Ovary (tissue), 3 donors: ENCODE measurements at regions not wholly inside any gene's neighbourhood (a gene's known extent, or its start where the extent isn't known, plus 50 kb on each side); places are given as distances from the start of the nearest gene placed in this dataset.

Experiments used
- EP300 ChIP-seq: sonication (generic); formaldehyde crosslinking; IDR thresholded peaks from one replicate; pipeline ENCODE4 v1.6.1; 2017; ENCODE audit warnings: antibody characterized with exemption
- POLR2A ChIP-seq: fragments of 450-650 bp; IDR thresholded peaks from one replicate; pipeline ENCODE4 v1.6.1; 2017; ENCODE audit warnings: antibody characterized with exemption, mild to moderate bottlenecking, moderate library complexity
- TF ChIP-seq, protein P1 (sequence below), 3 donors: fragments of 450-650 bp in 2 of 3; fragments of 200-600 bp in 1 of 3; IDR thresholded peaks; one replicate each; pipeline versions ENCODE4 v1.5.1 to v1.8.0; 2016 to 2022; ENCODE audit warnings: antibody characterized with exemption in 3 of 3, mild to moderate bottlenecking in 1 of 3
- donor health status: DM: no; HTN: no; CAD: no.

DNA sequence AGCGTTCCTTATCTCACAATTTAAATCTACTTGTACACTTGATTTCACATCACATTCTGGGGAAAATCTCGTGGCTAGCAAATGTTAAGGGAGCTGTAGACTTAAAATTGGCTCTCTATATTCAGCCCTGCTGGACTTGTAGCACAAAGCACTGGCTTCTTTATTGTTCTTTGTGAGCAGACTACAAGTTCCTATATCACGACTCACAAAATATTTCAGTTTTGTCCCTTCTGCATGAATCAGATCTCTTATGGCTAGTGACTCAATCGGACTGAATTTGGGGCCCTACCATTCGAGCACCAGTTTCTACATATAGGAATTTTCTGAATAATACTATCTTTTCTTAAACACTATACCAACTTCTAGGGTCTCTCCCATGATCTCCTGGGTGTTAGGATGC, 390.1 kb downstream of the ADAM29 start:
- TF ChIP-seq, protein P1, sequence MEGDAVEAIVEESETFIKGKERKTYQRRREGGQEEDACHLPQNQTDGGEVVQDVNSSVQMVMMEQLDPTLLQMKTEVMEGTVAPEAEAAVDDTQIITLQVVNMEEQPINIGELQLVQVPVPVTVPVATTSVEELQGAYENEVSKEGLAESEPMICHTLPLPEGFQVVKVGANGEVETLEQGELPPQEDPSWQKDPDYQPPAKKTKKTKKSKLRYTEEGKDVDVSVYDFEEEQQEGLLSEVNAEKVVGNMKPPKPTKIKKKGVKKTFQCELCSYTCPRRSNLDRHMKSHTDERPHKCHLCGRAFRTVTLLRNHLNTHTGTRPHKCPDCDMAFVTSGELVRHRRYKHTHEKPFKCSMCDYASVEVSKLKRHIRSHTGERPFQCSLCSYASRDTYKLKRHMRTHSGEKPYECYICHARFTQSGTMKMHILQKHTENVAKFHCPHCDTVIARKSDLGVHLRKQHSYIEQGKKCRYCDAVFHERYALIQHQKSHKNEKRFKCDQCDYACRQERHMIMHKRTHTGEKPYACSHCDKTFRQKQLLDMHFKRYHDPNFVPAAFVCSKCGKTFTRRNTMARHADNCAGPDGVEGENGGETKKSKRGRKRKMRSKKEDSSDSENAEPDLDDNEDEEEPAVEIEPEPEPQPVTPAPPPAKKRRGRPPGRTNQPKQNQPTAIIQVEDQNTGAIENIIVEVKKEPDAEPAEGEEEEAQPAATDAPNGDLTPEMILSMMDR (IDR thresholded peaks at IDR 0.05): no peak
- TF ChIP-seq EP300: no peak
- TF ChIP-seq POLR2A: no peak
